Colonic mucosa (tissue), 4 donors: ENCODE measurements at regions not wholly inside any gene's neighbourhood (a gene's known extent, or its start where the extent isn't known, plus 50 kb on each side); places are given as distances from the start of the nearest gene placed in this dataset.

ENCODE experiments used
- DNase-seq: peaks from one replicate; pipeline ENCODE4 v3.0.0-alpha.2; 2020
- H3K27ac ChIP-seq: fragments of 200-600 bp; one replicate; pipeline ENCODE4 v1.8.0; 2021
- H3K27me3 ChIP-seq: fragments of 200-600 bp; one replicate; pipeline ENCODE4 v1.8.0; 2021
- H3K36me3 ChIP-seq: fragments of 200-600 bp; one replicate; pipeline ENCODE4 v1.8.0; 2021
- H3K4me1 ChIP-seq: fragments of 200-600 bp; one replicate; pipeline ENCODE4 v1.8.0; 2021; ENCODE audit warnings: mild to moderate bottlenecking
- H3K4me3 ChIP-seq: fragments of 200-600 bp; one replicate; pipeline ENCODE4 v1.8.0; 2021
- H3K9ac ChIP-seq, 2 donors: one replicate each; pipeline ENCODE4 v1.7.0; 2013; ENCODE audit warnings: control low read depth in 2 of 2, low read depth in 2 of 2, low read length in 2 of 2
- H3K9me3 ChIP-seq: fragments of 200-600 bp; one replicate; pipeline ENCODE4 v1.8.0; 2021
- intact Hi-C: fragments of 100-400 bp; cut with DNase I; formaldehyde crosslinking; loops from one replicate; pipeline ENCODE4 v1.14.1; 2022
- TF ChIP-seq, protein P1 (sequence below): fragments of 200-600 bp; IDR thresholded peaks from one replicate; pipeline ENCODE4 v1.8.0; 2022; ENCODE audit warnings: antibody characterized with exemption, mild to moderate bottlenecking
- donor health status: healthy.
- donor health status: DM: no; HTN: no; CAD: no.
- donor health status: DM: no; HTN: no; CAD: no.

GRCh38 chr10:34875061-34875460 is 60.0 kb upstream of the PARD3 start:
- TF ChIP-seq, protein P1, sequence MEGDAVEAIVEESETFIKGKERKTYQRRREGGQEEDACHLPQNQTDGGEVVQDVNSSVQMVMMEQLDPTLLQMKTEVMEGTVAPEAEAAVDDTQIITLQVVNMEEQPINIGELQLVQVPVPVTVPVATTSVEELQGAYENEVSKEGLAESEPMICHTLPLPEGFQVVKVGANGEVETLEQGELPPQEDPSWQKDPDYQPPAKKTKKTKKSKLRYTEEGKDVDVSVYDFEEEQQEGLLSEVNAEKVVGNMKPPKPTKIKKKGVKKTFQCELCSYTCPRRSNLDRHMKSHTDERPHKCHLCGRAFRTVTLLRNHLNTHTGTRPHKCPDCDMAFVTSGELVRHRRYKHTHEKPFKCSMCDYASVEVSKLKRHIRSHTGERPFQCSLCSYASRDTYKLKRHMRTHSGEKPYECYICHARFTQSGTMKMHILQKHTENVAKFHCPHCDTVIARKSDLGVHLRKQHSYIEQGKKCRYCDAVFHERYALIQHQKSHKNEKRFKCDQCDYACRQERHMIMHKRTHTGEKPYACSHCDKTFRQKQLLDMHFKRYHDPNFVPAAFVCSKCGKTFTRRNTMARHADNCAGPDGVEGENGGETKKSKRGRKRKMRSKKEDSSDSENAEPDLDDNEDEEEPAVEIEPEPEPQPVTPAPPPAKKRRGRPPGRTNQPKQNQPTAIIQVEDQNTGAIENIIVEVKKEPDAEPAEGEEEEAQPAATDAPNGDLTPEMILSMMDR = no peak
- H3K27me3 ChIP-seq = no peaks in the 10 kb centered on the region
- no peak overlapping the region for H3K27ac ChIP-seq
- no peak overlapping the region for H3K9ac ChIP-seq
- no peaks in the 10 kb centered on the region for H3K36me3 ChIP-seq
- H3K4me3 ChIP-seq = no peak overlapping the region
- no peaks in the 10 kb centered on the region for H3K9me3 ChIP-seq
- no peak for DNase-seq
- no peaks in the 10 kb centered on the region for H3K4me1 ChIP-seq
- intact Hi-C loops = no loop called here

DNA sequence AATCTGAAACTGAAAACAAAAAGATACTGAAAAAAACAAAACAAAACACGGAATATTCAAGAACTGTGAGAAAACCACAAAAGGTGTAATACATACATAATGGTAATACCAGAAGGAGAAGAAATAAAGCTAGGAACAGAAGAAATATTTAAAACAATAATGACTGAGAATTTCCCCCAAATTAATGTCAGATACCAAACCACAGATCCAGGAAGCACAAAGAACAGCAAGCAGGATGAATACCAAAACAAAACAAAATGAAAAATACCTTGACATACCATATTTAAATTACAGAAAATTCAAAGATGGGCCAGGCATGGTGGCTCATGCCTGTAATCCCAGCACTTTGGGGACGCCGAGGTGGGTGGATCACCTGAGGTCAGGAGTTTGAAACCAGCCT is 57.7 kb upstream of the PARD3 start:
- no peak overlapping the region for H3K9ac ChIP-seq
- H3K27ac ChIP-seq = no peak overlapping the region
- H3K36me3 ChIP-seq = no peaks in the 10 kb centered on the region
- no peaks in the 10 kb centered on the region for H3K27me3 ChIP-seq
- TF ChIP-seq, protein P1 = no peak
- no peaks in the 10 kb centered on the region for H3K9me3 ChIP-seq
- no peak overlapping the region for H3K4me3 ChIP-seq
- no peak for DNase-seq
- intact Hi-C loops = no loop called here
- no peaks in the 10 kb centered on the region for H3K4me1 ChIP-seq

- TF ChIP-seq, protein P1 = no peak
- H3K27me3 ChIP-seq = no peaks in the 10 kb centered on the region
- no peak overlapping the region for H3K4me3 ChIP-seq
- H3K27ac ChIP-seq = no peak overlapping the region
- no peaks in the 10 kb centered on the region for H3K9me3 ChIP-seq
- no peaks in the 10 kb centered on the region for H3K4me1 ChIP-seq
- DNase-seq = no peak
- H3K9ac ChIP-seq = no peak overlapping the region
- H3K36me3 ChIP-seq = no peaks in the 10 kb centered on the region
- intact Hi-C loops = no loop called here
Measured at GRCh38 chr10:34869135-34869836, 54.2 kb upstream of the PARD3 start.

- H3K4me1 ChIP-seq = peaks cover 3% of the 10 kb centered on the region
- H3K27ac ChIP-seq = no peak overlapping the region
- TF ChIP-seq, protein P1 = no peak
- no peaks in the 10 kb centered on the region for H3K36me3 ChIP-seq
- no peaks in the 10 kb centered on the region for H3K9me3 ChIP-seq
- intact Hi-C loops = no loop called here
- DNase-seq = no peak
- no peak overlapping the region for H3K9ac ChIP-seq
- no peaks in the 10 kb centered on the region for H3K27me3 ChIP-seq
- H3K4me3 ChIP-seq = no peak overlapping the region
Measured at GRCh38 chr10:34868589-34868988, 53.5 kb upstream of the PARD3 start.

- TF ChIP-seq, protein P1 = no peak
- peak; percentile 66 for DNase-seq
- H3K9me3 ChIP-seq = no peaks in the 10 kb centered on the region
- no peak overlapping the region for H3K9ac ChIP-seq
- H3K27ac ChIP-seq = no peak overlapping the region
- intact Hi-C loops = no loop called here
- peaks cover 10% of the 10 kb centered on the region for H3K4me1 ChIP-seq
- H3K4me3 ChIP-seq = no peak overlapping the region
- no peaks in the 10 kb centered on the region for H3K27me3 ChIP-seq
- H3K36me3 ChIP-seq = no peaks in the 10 kb centered on the region
Measured at GRCh38 chr10:34866848-34867247, 51.8 kb upstream of the PARD3 start.
